Uterus (tissue), 2 donors: ENCODE measurements at regions not wholly inside any gene's neighbourhood (a gene's known extent, or its start where the extent isn't known, plus 50 kb on each side); places are given as distances from the start of the nearest gene placed in this dataset.

ENCODE experiments used
- CTCF ChIP-seq, 4 experiments: fragments of 200-600 bp in 2 of 4; fragments of 450-650 bp in 2 of 4; sonication (generic) in 2 of 4; IDR thresholded peaks; one replicate each; pipeline ENCODE4 v1.5.1; 2016 to 2019; ENCODE audit warnings: antibody characterized with exemption in 4 of 4, mild to moderate bottlenecking in 2 of 4, moderate library complexity in 1 of 4
- POLR2A ChIP-seq, 2 donors: fragments of 450-650 bp; IDR thresholded peaks; one replicate each; pipeline ENCODE4 v1.6.1; 2016; ENCODE audit warnings: antibody characterized with exemption in 2 of 2, mild to moderate bottlenecking in 1 of 2, moderate library complexity in 1 of 2

GRCh38 chr2:160650196-160651118, 156.8 kb upstream of the RBMS1 start:
- TF ChIP-seq CTCF (IDR thresholded peaks at IDR 0.05) (no peak), POLR2A (IDR thresholded peaks at IDR 0.05) (no peak)
